RWPE1 (cell line): ENCODE measurements at regions not wholly inside any gene's neighbourhood (a gene's known extent, or its start where the extent isn't known, plus 50 kb on each side); places are given as distances from the start of the nearest gene placed in this dataset.
"Not testable (repeated sequence)": the region's sequence is repeated elsewhere in the genome, so short reads cannot be mapped to it uniquely, and the experiment has no call there.

Experiments used
- CTCF ChIA-PET: fragments of 350-600 bp; sonication (Branson Sonifier 250); formaldehyde crosslinking; extraction: SDS; loops from one replicate; lab custom pipeline; 2021; lab: Yijun Ruan, JAX
- POLR2A ChIA-PET: fragments of 400-600 bp; formaldehyde crosslinking; extraction: SDS; loops from one replicate; lab custom pipeline; 2020; ENCODE audit warnings: antibody characterized with exemption; ENCODE audit not compliant: low non-redundant PET; lab: Yijun Ruan, JAX
- DNase-seq: peaks from one replicate; pipeline ENCODE4 v3.0.0; 2012; ENCODE audit warnings: low spot score
- H3K27ac ChIP-seq: fragments of 450-650 bp; 2 replicates; pipeline ENCODE4 v1.5.1; 2017
- TF ChIP-seq, protein P1 (sequence below): fragments of 450-650 bp; conservative IDR thresholded peaks from 2 replicates; pipeline ENCODE4 v1.5.1; 2017; ENCODE audit warnings: low read depth, mild to moderate bottlenecking

DNA sequence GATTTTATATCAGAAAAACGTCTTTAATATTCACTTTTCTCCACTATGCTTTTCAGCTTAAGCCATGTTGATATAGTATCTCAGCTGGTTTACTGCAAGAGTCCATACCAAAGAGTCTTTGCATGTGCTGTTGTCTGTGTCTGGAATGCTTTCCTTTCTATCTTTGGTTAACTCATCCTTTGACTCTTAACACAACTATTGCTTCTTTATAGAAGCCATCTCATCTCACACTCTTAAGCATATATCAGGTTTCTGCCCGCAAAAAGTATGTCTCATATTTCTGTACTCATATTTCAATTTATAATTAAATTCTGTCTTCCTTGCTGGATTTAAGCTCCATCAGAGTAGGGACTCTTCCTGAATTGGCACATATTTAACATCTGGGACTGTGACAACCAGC lies 220.9 kb upstream of the KCNK2 start:
- ChIA-PET POLR2A (no interaction called here), CTCF (no interaction called here)
- TF ChIP-seq, protein P1, sequence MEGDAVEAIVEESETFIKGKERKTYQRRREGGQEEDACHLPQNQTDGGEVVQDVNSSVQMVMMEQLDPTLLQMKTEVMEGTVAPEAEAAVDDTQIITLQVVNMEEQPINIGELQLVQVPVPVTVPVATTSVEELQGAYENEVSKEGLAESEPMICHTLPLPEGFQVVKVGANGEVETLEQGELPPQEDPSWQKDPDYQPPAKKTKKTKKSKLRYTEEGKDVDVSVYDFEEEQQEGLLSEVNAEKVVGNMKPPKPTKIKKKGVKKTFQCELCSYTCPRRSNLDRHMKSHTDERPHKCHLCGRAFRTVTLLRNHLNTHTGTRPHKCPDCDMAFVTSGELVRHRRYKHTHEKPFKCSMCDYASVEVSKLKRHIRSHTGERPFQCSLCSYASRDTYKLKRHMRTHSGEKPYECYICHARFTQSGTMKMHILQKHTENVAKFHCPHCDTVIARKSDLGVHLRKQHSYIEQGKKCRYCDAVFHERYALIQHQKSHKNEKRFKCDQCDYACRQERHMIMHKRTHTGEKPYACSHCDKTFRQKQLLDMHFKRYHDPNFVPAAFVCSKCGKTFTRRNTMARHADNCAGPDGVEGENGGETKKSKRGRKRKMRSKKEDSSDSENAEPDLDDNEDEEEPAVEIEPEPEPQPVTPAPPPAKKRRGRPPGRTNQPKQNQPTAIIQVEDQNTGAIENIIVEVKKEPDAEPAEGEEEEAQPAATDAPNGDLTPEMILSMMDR: no peak
- no peak for DNase-seq
- no peak overlapping the region for H3K27ac ChIP-seq

DNA sequence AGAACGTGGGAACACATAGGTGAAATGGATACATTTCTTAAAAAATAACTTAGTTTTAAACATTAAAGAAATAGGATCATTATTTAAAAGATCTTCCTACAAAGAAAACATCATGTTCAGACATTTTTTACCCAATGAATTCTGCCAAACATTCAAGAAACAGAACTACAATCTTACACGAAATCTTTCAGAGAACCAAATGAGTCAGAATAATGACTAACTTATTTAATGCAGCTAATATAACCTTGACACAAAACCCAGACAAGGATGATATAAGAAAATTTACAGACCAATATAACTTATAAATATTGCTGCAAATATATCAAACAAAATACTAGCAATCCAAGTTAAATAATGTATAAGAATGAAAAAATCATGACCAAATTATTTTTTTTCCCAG lies 220.1 kb upstream of the KCNK2 start:
- POLR2A ChIA-PET: no interaction called here
- H3K27ac ChIP-seq: no peak overlapping the region
- CTCF ChIA-PET: no interaction called here
- TF ChIP-seq, protein P1: no peak
- DNase-seq: no peak

- peak; percentile 57 for DNase-seq
- ChIA-PET POLR2A (no interaction called here), CTCF (interaction anchor here (0.5 kb wide), 1 partner anchor 55 kb away, joined by 3 read pairs; no protein-coding TSS in a partner anchor)
- H3K27ac ChIP-seq: no peak overlapping the region
- TF ChIP-seq, protein P1: no peak
Observed at GRCh38 chr1:214864896-214865688, 217.4 kb upstream of the KCNK2 start.

- CTCF ChIA-PET, H3K27ac ChIP-seq, DNase-seq, POLR2A ChIA-PET: not testable (repeated sequence)
Observed at GRCh38 chr1:214870426-214870825, 212.1 kb upstream of the KCNK2 start.

DNA sequence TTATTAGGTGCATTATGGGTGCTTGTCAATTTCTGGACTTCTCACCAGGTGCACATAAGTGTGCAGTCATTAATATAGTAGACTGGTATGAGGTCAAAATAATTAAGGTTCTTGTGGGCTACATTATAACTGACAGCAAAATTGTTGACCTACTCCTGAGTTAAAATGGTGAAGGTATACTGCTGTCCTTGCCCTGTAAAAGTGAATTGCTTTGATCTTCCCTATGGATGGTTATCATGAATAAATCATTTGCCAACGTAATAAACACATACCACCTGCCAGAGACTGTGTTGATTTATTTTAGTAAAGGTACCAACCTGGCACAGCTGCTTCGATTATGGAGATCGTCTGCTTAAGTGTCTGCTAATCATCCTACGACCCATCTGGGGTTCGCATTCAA lies 201.6 kb upstream of the KCNK2 start:
- CTCF ChIA-PET: no interaction called here
- POLR2A ChIA-PET: no interaction called here
- no peak for DNase-seq
- no peak overlapping the region for H3K27ac ChIP-seq
- TF ChIP-seq, protein P1: no peak

GRCh38 chr1:214882616-214883015 lies 199.9 kb upstream of the KCNK2 start:
- CTCF ChIA-PET: no interaction called here
- H3K27ac ChIP-seq: no peak overlapping the region
- POLR2A ChIA-PET: no interaction called here
- DNase-seq: no peak
- TF ChIP-seq, protein P1: no peak

DNA sequence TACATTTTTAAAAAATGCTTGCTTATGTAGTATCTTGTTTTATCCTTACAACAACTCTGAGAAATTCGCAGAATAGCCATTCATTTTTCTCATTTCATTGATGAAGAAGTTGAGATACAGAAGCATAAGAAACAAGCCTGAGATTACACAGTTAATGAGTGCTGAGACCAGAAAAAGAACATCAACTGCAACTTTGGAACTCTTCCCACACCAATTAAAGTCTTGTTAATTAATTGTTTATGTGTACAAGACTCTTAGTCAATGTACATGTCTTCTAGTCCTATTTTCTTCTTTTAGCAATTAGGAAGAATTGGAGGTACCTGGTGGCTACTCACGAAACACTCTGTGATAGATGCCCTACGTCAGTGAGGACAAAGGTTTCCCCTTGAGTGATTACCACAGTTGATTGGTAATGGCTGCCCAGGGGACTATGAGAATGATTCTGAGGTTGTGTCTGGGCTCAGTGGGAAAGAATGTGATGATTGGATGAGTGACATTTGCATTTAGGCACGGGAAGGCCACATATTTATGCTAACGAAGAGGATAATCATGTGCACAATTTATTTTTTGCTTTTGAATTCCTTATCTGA lies 187.4 kb upstream of the KCNK2 start:
- ChIA-PET CTCF (interaction anchor here (0.8 kb wide), 1 partner anchor 34 kb away, joined by 5 read pairs; no protein-coding TSS in a partner anchor), POLR2A (no interaction called here)
- DNase-seq: no peak
- no peak overlapping the region for H3K27ac ChIP-seq
- TF ChIP-seq, protein P1: no peak
